Osteoblast (primary cell): ENCODE measurements at regions not wholly inside any gene's neighbourhood (a gene's known extent, or its start where the extent isn't known, plus 50 kb on each side); places are given as distances from the start of the nearest gene placed in this dataset. TPM values are rescaled to one million over a fixed set of nuclear protein-coding genes. Genes with fewer than 3 reads are reported as not detected.
A peak's percentile ranks its signal among the peaks of the same experiment; 100 is the strongest.

Source experiments
- DNase-seq: peaks from one replicate; pipeline ENCODE4 v3.0.0; 2011; ENCODE audit warnings: low spot score, mixed read lengths; ENCODE audit not compliant: insufficient read length; ENCODE audit errors: missing footprints
- H2AFZ ChIP-seq: 2 replicates; pipeline ENCODE4 v1.6.0; 2011; ENCODE audit warnings: mild to moderate bottlenecking, low read length
- H3K27ac ChIP-seq: 2 replicates; pipeline ENCODE4 v1.5.1; 2011; ENCODE audit warnings: mild to moderate bottlenecking, low read depth, low read length, moderate library complexity
- H3K27me3 ChIP-seq: 2 replicates; pipeline ENCODE4 v1.6.0; 2012; ENCODE audit warnings: mild to moderate bottlenecking, control low read depth, inconsistent platforms, low read length, moderate library complexity; ENCODE audit not compliant: insufficient read depth
- H3K36me3 ChIP-seq: 2 replicates; pipeline ENCODE4 v1.5.1; 2011; ENCODE audit warnings: mild to moderate bottlenecking, low read length, control low read depth, moderate library complexity; ENCODE audit not compliant: insufficient read depth
- H3K4me1 ChIP-seq: 2 replicates; pipeline ENCODE4 v1.5.1; 2011; ENCODE audit warnings: mild to moderate bottlenecking, low read length, control low read depth, moderate library complexity; ENCODE audit not compliant: insufficient read depth
- H3K4me2 ChIP-seq: 2 replicates; pipeline ENCODE4 v1.6.0; 2011; ENCODE audit warnings: mild to moderate bottlenecking, low read length; ENCODE audit not compliant: insufficient read depth
- H3K4me3 ChIP-seq: fragments of 200-600 bp; sonication (generic); 3 replicates; pipeline ENCODE4 v1.5.1; 2012; ENCODE audit warnings: mild to moderate bottlenecking, low read length, inconsistent platforms; ENCODE audit not compliant: insufficient read depth
- H3K79me2 ChIP-seq: 2 replicates; pipeline ENCODE4 v1.6.0; 2012; ENCODE audit warnings: mild to moderate bottlenecking, low read length, control low read depth, inconsistent platforms; ENCODE audit not compliant: insufficient read depth
- H3K9me3 ChIP-seq: 2 replicates; pipeline ENCODE4 v1.5.1; 2011; ENCODE audit warnings: low read depth, low read length, control low read depth
- H4K20me1 ChIP-seq: 2 replicates; pipeline ENCODE4 v1.6.0; 2012; ENCODE audit warnings: mild to moderate bottlenecking, low read length, control low read depth; ENCODE audit not compliant: insufficient read depth
- CTCF ChIP-seq: IDR thresholded peaks from 2 replicates; pipeline ENCODE4 v1.5.1; 2011; ENCODE audit warnings: mild to moderate bottlenecking, low read depth, low read length, moderate library complexity; ENCODE audit errors: extremely low read depth
- small RNA-seq: library from RNA; depleted of rRNA; stranded (forward); fragments of <200 nt; gene quantifications from one replicate; pipeline ENCODE3, GENCODE V24; 2012

GRCh38 chr4:16967722-16968121 is 69.3 kb upstream of the LDB2 start:
- Histone ChIP-seq H3K27ac (no peak overlapping the region), H3K4me3 (no peak overlapping the region), H3K27me3 (no peaks in the 10 kb centered on the region), H4K20me1 (no peaks in the 10 kb centered on the region), H3K36me3 (no peaks in the 10 kb centered on the region), H3K9me3 (no peaks in the 10 kb centered on the region), H3K4me2 (no peak overlapping the region), H3K4me1 (peaks cover 13% of the 10 kb centered on the region), H3K79me2 (no peaks in the 10 kb centered on the region), H2AFZ (peak overlapping the region; percentile 58)
- no peak for TF ChIP-seq CTCF
- DNase-seq, result peak; percentile 53

GRCh38 chr4:16959305-16959704 is 60.9 kb upstream of the LDB2 start:
- Histone ChIP-seq H2AFZ (no peak overlapping the region), H4K20me1 (no peaks in the 10 kb centered on the region), H3K4me2 (no peak overlapping the region), H3K27ac (no peak overlapping the region), H3K27me3 (no peaks in the 10 kb centered on the region), H3K79me2 (no peaks in the 10 kb centered on the region), H3K4me1 (no peaks in the 10 kb centered on the region), H3K4me3 (no peak overlapping the region), H3K36me3 (no peaks in the 10 kb centered on the region), H3K9me3 (no peaks in the 10 kb centered on the region)
- no peak for DNase-seq
- TF ChIP-seq CTCF, result no peak

- Histone ChIP-seq H3K27ac (no peak overlapping the region), H3K27me3 (no peaks in the 10 kb centered on the region), H3K9me3 (no peaks in the 10 kb centered on the region), H3K4me1 (peaks cover 13% of the 10 kb centered on the region), H4K20me1 (no peaks in the 10 kb centered on the region), H3K4me2 (peak overlapping the region; percentile 74), H3K4me3 (peak overlapping the region; percentile 61), H2AFZ (peak overlapping the region; percentile 83), H3K79me2 (no peaks in the 10 kb centered on the region), H3K36me3 (no peaks in the 10 kb centered on the region)
- TF ChIP-seq CTCF, result no peak
- no peak for DNase-seq
These were observed 54.6 kb upstream of the LDB2 start for GRCh38 chr4:16952896-16953630.

- Histone ChIP-seq H3K79me2 (no peaks in the 10 kb centered on the region), H3K9me3 (no peaks in the 10 kb centered on the region), H4K20me1 (no peaks in the 10 kb centered on the region), H3K36me3 (no peaks in the 10 kb centered on the region), H3K4me2 (peak overlapping the region; percentile 74), H3K27ac (no peak overlapping the region), H2AFZ (peak overlapping the region; percentile 83), H3K27me3 (no peaks in the 10 kb centered on the region), H3K4me1 (peaks cover 13% of the 10 kb centered on the region), H3K4me3 (peak overlapping the region; percentile 61)
- no peak for DNase-seq
- TF ChIP-seq CTCF, result no peak
These were observed 54.0 kb upstream of the LDB2 start for GRCh38 chr4:16952462-16952871.

Small RNA genes in the stretch of these regions (small RNA-seq; reads per million reads assigned to genes)
- not detected for gene MTND5P4
- not detected for gene SNORA75B
